ENCODE measurements at regions not wholly inside any gene's neighbourhood (a gene's known extent, or its start where the extent isn't known, plus 50 kb on each side); places are given as distances from the start of the nearest gene placed in this dataset.

DNA sequence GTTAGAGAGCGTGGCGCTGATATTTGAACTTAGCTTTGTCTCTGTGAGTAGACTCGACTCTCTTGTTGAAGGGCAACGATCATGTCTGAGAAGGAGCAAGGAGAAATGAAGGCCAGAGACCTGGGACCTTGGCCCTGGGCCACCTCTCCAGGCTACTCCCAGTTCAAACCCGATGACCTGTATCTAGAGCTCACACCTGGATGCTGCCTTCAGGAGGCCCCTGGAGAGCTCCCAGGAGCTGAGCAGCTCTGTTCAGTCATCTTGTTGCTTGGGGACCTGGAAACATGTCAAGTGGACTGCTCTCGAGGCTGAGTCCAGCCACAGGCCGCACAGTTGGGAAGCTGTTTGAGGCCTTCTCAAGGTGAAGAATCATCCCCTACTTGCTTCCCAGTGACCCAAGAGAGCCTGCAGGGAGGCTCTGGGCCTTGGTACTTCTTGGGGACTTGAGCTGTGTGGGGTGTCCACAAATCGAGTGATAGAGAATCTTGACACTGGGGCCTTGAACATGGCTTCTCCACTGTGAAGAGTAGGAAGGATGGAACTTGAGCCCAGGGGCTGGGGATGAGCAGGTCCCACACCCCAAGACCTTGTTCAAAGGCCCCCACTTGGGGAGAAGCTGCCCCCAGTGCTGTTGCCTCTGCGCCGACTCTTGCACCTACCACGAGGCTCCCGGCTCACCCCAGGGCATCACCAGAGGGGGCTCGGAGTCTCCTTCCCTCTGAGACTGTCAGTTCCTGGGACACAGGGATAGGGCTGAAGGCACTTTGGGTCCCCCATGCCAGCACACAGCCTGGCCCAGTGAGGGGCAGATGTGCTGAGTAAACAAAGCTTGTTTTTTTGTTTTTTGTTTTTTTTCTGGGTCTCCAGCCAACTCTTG is 112.1 kb downstream of the IRX5 start:
- no peak for DNase-seq (ENCODE audit: extremely low read depth, low read depth)
- TF ChIP-seq, protein P1, sequence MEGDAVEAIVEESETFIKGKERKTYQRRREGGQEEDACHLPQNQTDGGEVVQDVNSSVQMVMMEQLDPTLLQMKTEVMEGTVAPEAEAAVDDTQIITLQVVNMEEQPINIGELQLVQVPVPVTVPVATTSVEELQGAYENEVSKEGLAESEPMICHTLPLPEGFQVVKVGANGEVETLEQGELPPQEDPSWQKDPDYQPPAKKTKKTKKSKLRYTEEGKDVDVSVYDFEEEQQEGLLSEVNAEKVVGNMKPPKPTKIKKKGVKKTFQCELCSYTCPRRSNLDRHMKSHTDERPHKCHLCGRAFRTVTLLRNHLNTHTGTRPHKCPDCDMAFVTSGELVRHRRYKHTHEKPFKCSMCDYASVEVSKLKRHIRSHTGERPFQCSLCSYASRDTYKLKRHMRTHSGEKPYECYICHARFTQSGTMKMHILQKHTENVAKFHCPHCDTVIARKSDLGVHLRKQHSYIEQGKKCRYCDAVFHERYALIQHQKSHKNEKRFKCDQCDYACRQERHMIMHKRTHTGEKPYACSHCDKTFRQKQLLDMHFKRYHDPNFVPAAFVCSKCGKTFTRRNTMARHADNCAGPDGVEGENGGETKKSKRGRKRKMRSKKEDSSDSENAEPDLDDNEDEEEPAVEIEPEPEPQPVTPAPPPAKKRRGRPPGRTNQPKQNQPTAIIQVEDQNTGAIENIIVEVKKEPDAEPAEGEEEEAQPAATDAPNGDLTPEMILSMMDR (IDR thresholded peaks at IDR 0.05; ENCODE audit: low read depth, low read length) = no peak

DNA sequence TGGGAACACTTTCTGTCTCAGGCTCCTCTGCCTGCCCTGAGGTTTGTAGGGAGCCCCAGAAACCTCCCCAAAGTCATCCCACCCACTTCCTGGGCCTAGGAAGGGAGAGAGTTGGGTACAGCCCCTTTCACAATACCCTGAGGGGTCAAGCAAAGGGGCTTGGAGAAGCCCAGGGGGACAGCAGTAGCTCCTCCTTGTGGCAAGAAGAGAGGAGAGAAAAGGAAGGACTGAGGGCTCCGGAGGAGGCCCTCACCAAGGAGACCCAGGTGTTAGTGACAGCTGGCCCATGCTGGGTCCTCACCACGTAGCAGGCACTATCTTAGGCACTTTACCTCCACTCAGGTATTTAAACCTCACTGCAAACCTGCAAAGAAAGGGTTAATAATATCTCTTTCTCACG is 112.8 kb downstream of the IRX5 start:
- TF ChIP-seq, protein P1 (IDR thresholded peaks at IDR 0.05; ENCODE audit: low read depth, low read length) = no peak
- DNase-seq (ENCODE audit: extremely low read depth, low read depth) = no peak

DNA sequence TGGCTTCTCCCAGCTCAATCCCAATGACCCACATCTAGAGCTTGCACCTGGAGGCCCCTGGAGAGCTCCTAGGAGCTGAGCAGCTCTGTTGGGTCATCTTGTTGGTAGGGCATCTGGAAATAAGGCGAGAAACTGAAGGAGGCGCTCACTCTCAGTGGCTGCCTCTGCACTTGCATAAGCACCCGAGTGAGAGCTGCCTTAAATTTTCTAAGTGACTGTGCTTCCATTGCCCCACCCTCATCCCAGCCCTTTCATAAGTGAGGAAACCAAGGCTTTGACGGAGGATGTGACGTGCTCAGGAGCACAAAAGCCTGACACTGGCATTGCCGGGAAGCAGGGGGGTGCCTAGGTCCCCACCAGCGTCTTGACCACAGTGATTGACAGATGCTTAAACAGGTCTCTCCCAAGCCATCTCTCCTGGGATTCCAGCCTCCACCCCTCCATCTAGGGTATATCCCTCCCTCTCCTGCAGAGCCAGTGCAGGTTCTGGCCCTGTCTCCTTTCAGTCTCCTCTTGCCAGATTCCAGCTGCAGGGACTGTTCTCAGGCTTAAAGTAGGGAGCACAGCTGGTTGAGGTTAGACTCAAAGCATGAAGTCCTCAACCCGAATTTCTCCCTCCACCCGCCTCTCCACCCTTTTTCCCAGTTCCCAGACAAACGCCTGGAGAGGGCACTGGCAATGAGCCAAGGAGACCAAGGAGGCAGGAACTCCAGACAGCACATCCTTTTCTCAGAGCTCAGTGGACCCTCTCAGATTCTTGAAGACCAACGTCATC is 113.7 kb downstream of the IRX5 start:
- TF ChIP-seq, protein P1 (IDR thresholded peaks at IDR 0.05; ENCODE audit: low read depth, low read length) = no peak
- DNase-seq (ENCODE audit: extremely low read depth, low read depth) = no peak

DNA sequence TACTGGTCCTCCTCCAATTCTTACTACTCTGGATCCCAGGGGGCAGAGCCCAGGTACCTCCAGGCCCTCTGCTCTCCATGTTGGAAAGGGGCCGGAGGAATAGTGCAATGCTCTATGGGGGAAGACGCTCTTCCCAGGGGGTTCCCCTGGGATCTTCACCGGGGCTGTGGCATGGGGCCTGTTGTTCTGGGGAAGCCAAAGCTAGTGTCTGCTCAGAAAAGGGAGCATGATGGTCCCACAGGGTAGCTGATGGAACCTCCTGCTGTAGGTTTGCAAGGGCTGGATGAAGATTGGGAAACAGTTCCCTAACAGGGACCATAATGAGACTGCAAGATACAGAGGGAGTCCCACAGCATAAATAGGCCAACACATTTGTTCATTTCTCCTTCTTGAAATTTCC is 114.7 kb downstream of the IRX5 start:
- TF ChIP-seq, protein P1 (IDR thresholded peaks at IDR 0.05; ENCODE audit: low read depth, low read length) = no peak
- DNase-seq (ENCODE audit: extremely low read depth, low read depth) = no peak

DNA sequence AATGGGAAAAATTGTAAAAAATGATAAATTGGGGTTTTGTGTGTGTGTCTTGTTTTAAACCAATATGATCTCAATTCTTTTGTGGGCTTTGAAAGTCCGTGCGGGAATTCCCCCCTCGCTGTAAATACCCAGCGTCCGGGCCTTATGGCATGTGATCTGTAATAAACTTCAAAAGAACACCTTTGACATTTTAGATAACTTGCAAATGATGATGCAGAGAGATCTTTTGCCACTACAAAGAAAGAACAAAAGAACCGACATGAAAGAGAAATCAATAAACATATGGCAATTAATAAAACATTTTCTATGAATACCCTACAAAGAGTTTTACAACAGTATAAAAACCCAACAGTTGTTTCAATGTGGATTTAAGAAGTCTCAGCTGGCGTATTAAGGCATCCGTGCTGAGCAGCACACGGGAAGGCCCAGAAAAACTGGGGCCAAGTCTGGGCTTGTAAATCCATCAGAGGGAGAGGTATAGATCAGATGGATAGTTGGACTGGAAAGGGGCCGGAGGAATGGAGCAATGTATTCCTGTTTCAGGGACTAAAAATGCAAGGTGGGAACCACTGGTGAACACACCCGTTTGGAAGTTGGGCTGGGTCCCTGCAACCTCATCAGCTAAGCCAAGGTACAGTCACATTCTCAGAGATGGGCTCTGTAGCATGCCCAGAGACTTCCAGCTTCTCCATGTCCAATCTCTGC is 115.2 kb downstream of the IRX5 start:
- TF ChIP-seq, protein P1 (IDR thresholded peaks at IDR 0.05; ENCODE audit: low read depth, low read length) = no peak
- no peak for DNase-seq (ENCODE audit: extremely low read depth, low read depth)

DNA sequence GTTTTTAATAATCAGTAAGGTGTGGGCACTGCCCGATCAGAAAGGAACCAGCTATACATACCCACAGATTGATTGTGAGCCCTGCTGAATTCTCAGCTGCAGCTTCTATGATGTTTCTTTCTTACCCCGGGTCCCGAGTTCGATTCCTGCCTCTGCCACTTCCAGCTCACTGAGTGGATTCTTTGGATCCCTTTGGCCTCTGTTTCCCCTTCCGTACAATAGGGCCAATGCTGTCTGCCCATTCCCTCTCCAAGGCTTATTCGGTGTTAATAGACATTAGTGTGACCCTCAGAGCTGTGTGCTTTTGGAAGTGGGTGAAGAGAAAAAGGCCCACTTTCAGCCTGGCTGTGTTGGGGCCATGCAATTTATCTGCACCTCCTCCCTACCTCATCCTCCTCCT is 115.8 kb downstream of the IRX5 start:
- TF ChIP-seq, protein P1 (IDR thresholded peaks at IDR 0.05; ENCODE audit: low read depth, low read length) = no peak
- no peak for DNase-seq (ENCODE audit: extremely low read depth, low read depth)
